PFSK-1 (cell line): ENCODE measurements at regions not wholly inside any gene's neighbourhood (a gene's known extent, or its start where the extent isn't known, plus 50 kb on each side); places are given as distances from the start of the nearest gene placed in this dataset.

Source experiments
- FOXP2 ChIP-seq: optimal IDR thresholded peaks from 2 replicates; pipeline ENCODE3; 2011; ENCODE audit warnings: borderline replicate concordance, control low read depth, inconsistent platforms; ENCODE audit not compliant: insufficient read depth; ENCODE audit errors: extremely low read length, extremely low read depth
- POLR2AphosphoS5 ChIP-seq: IDR thresholded peaks from 2 replicates; pipeline ENCODE4 v1.6.1; 2012; ENCODE audit warnings: low read depth, mild to moderate bottlenecking, control low read depth, low read length, moderate library complexity
- REST ChIP-seq, 2 experiments: IDR thresholded peaks; 2 replicates each; pipeline versions ENCODE4 v1.6.1 to v1.8.0; 2011 to 2012; ENCODE audit warnings: low read depth in 2 of 2, low read length in 2 of 2, control low read depth in 1 of 2, inconsistent platforms in 1 of 2, mild to moderate bottlenecking in 1 of 2, moderate library complexity in 1 of 2; ENCODE audit not compliant: insufficient read depth in 1 of 2
- SIN3A ChIP-seq: IDR thresholded peaks from 2 replicates; pipeline ENCODE4 v1.6.1; 2012; ENCODE audit warnings: mild to moderate bottlenecking, low read length, moderate library complexity, borderline replicate concordance; ENCODE audit not compliant: insufficient read depth
- TAF1 ChIP-seq: IDR thresholded peaks from 2 replicates; pipeline ENCODE4 v1.6.1; 2012; ENCODE audit warnings: low read length, control low read depth, borderline replicate concordance; ENCODE audit not compliant: insufficient read depth

- TF ChIP-seq SIN3A (no peak), POLR2AphosphoS5 (no peak), TAF1 (no peak), REST (IDR thresholded peaks at IDR 0.05; ENCODE audit: insufficient read depth in 1 of 2, low read depth in 2 of 2, low read length in 2 of 2) (no peak), FOXP2 (no peak)
Observed at GRCh38 chr5:152625696-152626095, 220.6 kb upstream of the NMUR2 start.

- TF ChIP-seq REST (IDR thresholded peaks at IDR 0.05; ENCODE audit: insufficient read depth in 1 of 2, low read depth in 2 of 2, low read length in 2 of 2) (no peak), SIN3A (no peak), FOXP2 (no peak), POLR2AphosphoS5 (no peak), TAF1 (no peak)
Observed at GRCh38 chr5:152631221-152631620, 226.1 kb upstream of the NMUR2 start.

GRCh38 chr5:152632360-152632759 is 227.3 kb upstream of the NMUR2 start:
- no peak for TF ChIP-seq SIN3A
- TF ChIP-seq FOXP2 = no peak
- no peak for TF ChIP-seq POLR2AphosphoS5
- no peak for TF ChIP-seq REST (IDR thresholded peaks at IDR 0.05; ENCODE audit: insufficient read depth in 1 of 2, low read depth in 2 of 2, low read length in 2 of 2)
- no peak for TF ChIP-seq TAF1

- TF ChIP-seq SIN3A = no peak
- no peak for TF ChIP-seq FOXP2
- no peak for TF ChIP-seq REST (IDR thresholded peaks at IDR 0.05; ENCODE audit: insufficient read depth in 1 of 2, low read depth in 2 of 2, low read length in 2 of 2)
- no peak for TF ChIP-seq POLR2AphosphoS5
Observed at GRCh38 chr5:152634586-152634985, 229.5 kb upstream of the NMUR2 start.

GRCh38 chr5:152638996-152639552 is 234.0 kb upstream of the NMUR2 start:
- TF ChIP-seq FOXP2 (no peak), POLR2AphosphoS5 (no peak), SIN3A (no peak), TAF1 (no peak), REST (IDR thresholded peaks at IDR 0.05; ENCODE audit: insufficient read depth in 1 of 2, low read depth in 2 of 2, low read length in 2 of 2) (no peak)
